ENCODE measurements at regions not wholly inside any gene's neighbourhood (a gene's known extent, or its start where the extent isn't known, plus 50 kb on each side); places are given as distances from the start of the nearest gene placed in this dataset.

DNA sequence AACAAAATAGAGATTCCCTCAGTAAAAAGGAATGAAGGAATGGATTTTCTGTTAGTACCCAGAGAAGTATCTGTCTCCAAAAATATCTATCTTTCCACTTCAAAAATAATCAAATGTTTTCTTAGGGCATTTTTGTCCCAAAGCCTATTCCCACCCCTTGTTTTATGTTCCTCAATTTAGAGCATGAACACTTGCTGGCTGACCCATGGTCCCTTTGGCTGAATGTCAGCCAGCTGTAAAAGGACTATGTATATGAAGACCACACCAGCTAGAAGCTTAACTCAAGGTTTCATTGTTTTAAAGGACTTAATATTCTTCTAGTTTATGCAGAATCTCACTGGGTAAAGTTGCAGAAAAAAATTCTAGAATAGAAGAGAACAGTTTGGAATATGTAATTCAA is 931.2 kb downstream of the MCTP2 start:
- TF ChIP-seq, protein P1, sequence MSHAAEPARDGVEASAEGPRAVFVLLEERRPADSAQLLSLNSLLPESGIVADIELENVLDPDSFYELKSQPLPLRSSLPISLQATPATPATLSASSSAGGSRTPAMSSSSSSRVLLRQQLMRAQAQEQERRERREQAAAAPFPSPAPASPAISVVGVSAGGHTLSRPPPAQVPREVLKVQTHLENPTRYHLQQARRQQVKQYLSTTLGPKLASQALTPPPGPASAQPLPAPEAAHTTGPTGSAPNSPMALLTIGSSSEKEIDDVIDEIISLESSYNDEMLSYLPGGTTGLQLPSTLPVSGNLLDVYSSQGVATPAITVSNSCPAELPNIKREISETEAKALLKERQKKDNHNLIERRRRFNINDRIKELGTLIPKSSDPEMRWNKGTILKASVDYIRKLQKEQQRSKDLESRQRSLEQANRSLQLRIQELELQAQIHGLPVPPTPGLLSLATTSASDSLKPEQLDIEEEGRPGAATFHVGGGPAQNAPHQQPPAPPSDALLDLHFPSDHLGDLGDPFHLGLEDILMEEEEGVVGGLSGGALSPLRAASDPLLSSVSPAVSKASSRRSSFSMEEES (CRISPR knock-in tag; IDR thresholded peaks at IDR 0.05), result no peak
- TF ChIP-seq CEBPB (IDR thresholded peaks at IDR 0.05; ENCODE audit: borderline replicate concordance, low read depth, low read length), result no peak
- TF ChIP-seq ZNF274 (CRISPR knock-in tag; IDR thresholded peaks at IDR 0.05), result no peak
- no peak for TF ChIP-seq FOXK1 (CRISPR knock-in tag; IDR thresholded peaks at IDR 0.05; ENCODE audit: borderline replicate concordance, low read depth)
